Large intestine (tissue), 3 donors: ENCODE measurements at regions not wholly inside any gene's neighbourhood (a gene's known extent, or its start where the extent isn't known, plus 50 kb on each side); places are given as distances from the start of the nearest gene placed in this dataset.

Source experiments
- DNase-seq, 2 donors: peaks; one replicate each; pipeline versions ENCODE4 v3.0.0 to v3.0.0-alpha.2; 2013
- H3K27ac ChIP-seq: one replicate; pipeline ENCODE4 v1.5.1; 2013; ENCODE audit warnings: low read length
- H3K27me3 ChIP-seq: 2 replicates; pipeline ENCODE4 v1.6.1; 2013; ENCODE audit warnings: low read length; ENCODE audit not compliant: control insufficient read depth, insufficient read depth
- H3K36me3 ChIP-seq: 2 replicates; pipeline ENCODE4 v1.6.1; 2013; ENCODE audit warnings: low read length; ENCODE audit not compliant: control insufficient read depth, insufficient read depth
- H3K4me1 ChIP-seq: one replicate; pipeline ENCODE4 v1.6.1; 2013; ENCODE audit warnings: low read length; ENCODE audit not compliant: control insufficient read depth, insufficient read depth
- H3K4me3 ChIP-seq: one replicate; pipeline ENCODE4 v1.5.1; 2013; ENCODE audit warnings: low read length
- H3K9me3 ChIP-seq: one replicate; pipeline ENCODE4 v1.6.1; 2013; ENCODE audit warnings: mild to moderate bottlenecking, low read depth, low read length, moderate library complexity; ENCODE audit not compliant: control insufficient read depth
- WGBS: methylation state at CpG from one replicate; pipeline ENCODE4 v1.1.5; 2013; ENCODE audit warnings: low lambda C conversion rate; ENCODE audit not compliant: insufficient coverage; 5-methylcytosine and 5-hydroxymethylcytosine counted together

GRCh38 chr2:6754419-6754818 is 111.3 kb downstream of the CMPK2 start:
- H3K36me3 ChIP-seq: no peaks in the 10 kb centered on the region
- H3K27ac ChIP-seq: no peak overlapping the region
- H3K4me1 ChIP-seq: no peaks in the 10 kb centered on the region
- H3K27me3 ChIP-seq: no peaks in the 10 kb centered on the region
- H3K9me3 ChIP-seq: no peaks in the 10 kb centered on the region
- H3K4me3 ChIP-seq: no peak overlapping the region
- DNase-seq: no peak
- no CpG with 5 or more reads among the region's 9 CpGs for WGBS

- no peak overlapping the region for H3K4me3 ChIP-seq
- H3K9me3 ChIP-seq: no peaks in the 10 kb centered on the region
- no peak for DNase-seq
- no peak overlapping the region for H3K27ac ChIP-seq
- no peaks in the 10 kb centered on the region for H3K4me1 ChIP-seq
- H3K27me3 ChIP-seq: no peaks in the 10 kb centered on the region
- WGBS: no CpG with 5 or more reads among the region's 6 CpGs
- H3K36me3 ChIP-seq: no peaks in the 10 kb centered on the region
Measured at GRCh38 chr2:6755456-6755855, 110.3 kb downstream of the CMPK2 start.

- Histone ChIP-seq H3K27me3 (no peaks in the 10 kb centered on the region), H3K4me1 (no peaks in the 10 kb centered on the region), H3K27ac (no peak overlapping the region), H3K9me3 (no peaks in the 10 kb centered on the region), H3K4me3 (no peak overlapping the region), H3K36me3 (no peaks in the 10 kb centered on the region)
- no peak for DNase-seq
- no CpG with 5 or more reads among the region's 10 CpGs for WGBS
Measured at GRCh38 chr2:6757215-6757614, 108.5 kb downstream of the CMPK2 start.

- Histone ChIP-seq H3K36me3 (no peaks in the 10 kb centered on the region), H3K9me3 (no peaks in the 10 kb centered on the region), H3K27ac (no peak overlapping the region), H3K4me3 (no peak overlapping the region), H3K4me1 (no peaks in the 10 kb centered on the region), H3K27me3 (no peaks in the 10 kb centered on the region)
- WGBS: no CpG with 5 or more reads among the region's 2 CpGs
- DNase-seq: no peak
Measured at GRCh38 chr2:6759689-6760088, 106.0 kb downstream of the CMPK2 start.

GRCh38 chr2:6760132-6760531 is 105.6 kb downstream of the CMPK2 start:
- H3K4me1 ChIP-seq: no peaks in the 10 kb centered on the region
- H3K27me3 ChIP-seq: no peaks in the 10 kb centered on the region
- no peak overlapping the region for H3K4me3 ChIP-seq
- no peak overlapping the region for H3K27ac ChIP-seq
- H3K9me3 ChIP-seq: no peaks in the 10 kb centered on the region
- H3K36me3 ChIP-seq: no peaks in the 10 kb centered on the region
- DNase-seq: no peak
- 100% methylated on average over 2 of the region's 5 CpGs for WGBS

GRCh38 chr2:6764968-6765723 is 100.6 kb downstream of the CMPK2 start:
- DNase-seq: no peak
- Histone ChIP-seq H3K27ac (no peak overlapping the region), H3K36me3 (no peaks in the 10 kb centered on the region), H3K27me3 (no peaks in the 10 kb centered on the region), H3K4me3 (no peak overlapping the region), H3K9me3 (peaks cover 3% of the 10 kb centered on the region), H3K4me1 (no peaks in the 10 kb centered on the region)
- 80% methylated on average over 1 of the region's 9 CpGs for WGBS

DNA sequence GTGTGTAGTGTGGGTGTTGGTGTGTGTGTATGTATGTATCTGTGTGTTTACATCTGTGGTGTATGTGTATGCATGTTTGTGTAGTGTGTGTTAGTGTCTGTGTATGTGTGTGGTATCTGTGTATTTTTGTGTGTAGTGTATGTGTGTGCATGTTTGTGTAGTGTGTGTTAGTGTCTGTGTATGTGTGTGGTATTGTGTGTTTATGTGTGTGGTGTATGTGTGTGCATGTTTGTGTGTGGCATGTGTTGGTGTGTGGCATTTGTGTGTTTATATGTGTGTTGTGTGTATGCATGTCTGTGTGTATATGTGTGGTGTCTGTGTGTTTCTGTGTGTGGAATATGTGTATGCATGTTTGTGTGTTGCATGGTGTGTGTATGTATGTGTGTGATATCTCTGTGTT is 96.4 kb downstream of the CMPK2 start:
- Histone ChIP-seq H3K9me3 (peaks cover 3% of the 10 kb centered on the region), H3K4me1 (peaks cover 4% of the 10 kb centered on the region)
- DNase-seq: no peak

GRCh38 chr2:6770006-6770405 is 95.7 kb downstream of the CMPK2 start:
- no peak for DNase-seq
- Histone ChIP-seq H3K27ac (no peak overlapping the region), H3K4me3 (no peak overlapping the region), H3K4me1 (peaks cover 4% of the 10 kb centered on the region), H3K36me3 (no peaks in the 10 kb centered on the region), H3K9me3 (peaks cover 3% of the 10 kb centered on the region), H3K27me3 (peaks cover 21% of the 10 kb centered on the region)
- WGBS: no CpG with 5 or more reads among the region's 16 CpGs

More for the DNA sequence above, 96.4 kb downstream of the CMPK2 start:
- Histone ChIP-seq H3K27me3 (peaks cover 21% of the 10 kb centered on the region), H3K4me3 (no peak overlapping the region), H3K27ac (no peak overlapping the region), H3K36me3 (no peaks in the 10 kb centered on the region)

DNA sequence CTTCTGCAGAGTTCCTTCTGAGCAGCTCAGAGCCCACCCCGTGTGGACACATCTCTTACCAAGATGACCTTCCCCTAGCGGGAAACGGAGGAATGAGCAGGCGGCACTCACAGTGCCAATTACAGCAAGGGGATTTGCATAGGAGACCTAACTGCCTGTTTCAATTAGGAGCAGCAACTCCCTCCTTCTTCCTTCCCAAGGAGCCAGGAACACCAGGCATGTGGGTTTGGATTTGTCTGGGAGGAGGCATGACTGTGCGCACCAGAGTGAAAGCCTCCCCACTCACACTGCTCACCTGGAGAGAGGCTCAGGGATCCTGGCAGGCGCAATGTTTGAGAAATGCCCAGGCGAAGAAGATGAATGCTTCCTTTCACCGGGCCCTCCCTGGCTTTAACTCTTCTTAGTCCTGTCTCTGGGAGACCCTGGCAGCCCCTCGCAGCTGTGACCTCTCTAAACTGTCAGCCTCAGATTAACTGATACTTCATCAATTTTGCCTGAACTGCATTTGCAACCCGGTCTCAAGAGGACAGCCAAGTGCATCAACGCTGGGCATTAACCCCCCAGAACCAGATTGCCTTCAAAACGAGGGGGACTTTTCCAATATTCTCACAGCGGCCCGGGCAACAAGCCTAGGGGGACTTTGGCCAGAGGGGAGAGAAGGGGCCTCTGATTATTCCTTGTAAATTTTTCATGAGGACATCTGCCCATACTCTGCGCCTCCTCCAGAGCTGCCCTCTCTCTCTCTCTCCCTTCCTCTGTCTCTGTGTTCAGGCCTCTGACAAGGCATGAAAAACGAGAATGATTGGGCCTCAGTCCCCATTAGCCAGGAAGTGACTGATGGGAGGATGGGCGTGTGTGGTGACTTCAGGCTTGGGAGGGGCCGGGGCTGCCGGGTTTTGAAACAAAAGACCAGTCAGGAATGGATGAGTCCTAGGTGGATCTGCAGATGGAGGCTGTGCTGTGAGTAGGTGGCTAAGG is 93.8 kb downstream of the CMPK2 start:
- Histone ChIP-seq H3K4me1 (peaks cover 4% of the 10 kb centered on the region), H3K9me3 (peaks cover 3% of the 10 kb centered on the region), H3K27me3 (peaks cover 21% of the 10 kb centered on the region), H3K36me3 (no peaks in the 10 kb centered on the region), H3K27ac (no peak overlapping the region), H3K4me3 (no peak overlapping the region)
- 100% methylated on average over 1 of the region's 19 CpGs for WGBS
- no peak for DNase-seq

DNA sequence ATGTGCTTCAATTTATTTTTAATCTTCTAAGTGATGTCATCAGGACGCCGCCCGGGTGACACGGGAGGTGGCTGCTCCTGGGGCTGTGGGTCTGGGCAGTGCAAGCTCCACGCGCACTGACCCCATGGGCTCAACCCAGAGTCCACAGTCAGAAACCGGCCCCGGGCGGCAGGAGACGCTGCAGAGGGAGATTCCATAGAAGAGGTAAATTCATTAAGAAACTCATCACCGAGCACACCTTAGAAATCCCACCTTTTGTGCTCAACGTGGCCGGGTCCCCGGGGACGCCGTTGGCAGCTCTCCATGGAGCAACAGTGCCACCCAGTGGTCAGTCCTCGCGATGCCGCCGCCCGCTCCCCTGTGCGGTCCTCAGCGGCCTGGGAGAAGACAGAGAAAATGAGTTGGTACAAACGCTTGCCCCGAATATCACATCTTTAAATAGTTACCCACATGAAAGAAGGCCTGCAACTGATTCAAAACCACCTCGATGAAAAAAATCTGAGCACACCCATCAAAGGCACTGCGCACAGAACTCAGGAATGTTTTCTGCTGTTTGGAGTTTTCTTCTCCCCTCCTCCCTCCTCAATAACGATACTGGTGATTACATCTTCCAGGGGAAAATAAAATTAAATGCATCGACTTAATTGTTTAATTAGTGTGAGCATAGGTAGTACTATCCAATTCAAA is 92.6 kb downstream of the CMPK2 start:
- 50% methylated on average over 1 of the region's 29 CpGs for WGBS
- H3K4me1 ChIP-seq: peaks cover 4% of the 10 kb centered on the region
- peak overlapping the region; percentile 11 for H3K4me3 ChIP-seq
- no peaks in the 10 kb centered on the region for H3K36me3 ChIP-seq
- H3K9me3 ChIP-seq: peaks cover 3% of the 10 kb centered on the region
- DNase-seq: peak; percentile 33 to 42
- no peak overlapping the region for H3K27ac ChIP-seq
- peaks cover 21% of the 10 kb centered on the region for H3K27me3 ChIP-seq
